Erythroblast (primary cell): ENCODE measurements at regions not wholly inside any gene's neighbourhood (a gene's known extent, or its start where the extent isn't known, plus 50 kb on each side); places are given as distances from the start of the nearest gene placed in this dataset.

Experiments
- DNase-seq, 2 experiments: peaks; one replicate each; lab custom pipeline; 2025; lab: John Stamatoyannopoulos, UW
- GATA1 ChIP-seq: IDR thresholded peaks from 2 replicates; pipeline ENCODE4 v1.6.1; 2011; ENCODE audit warnings: low read depth, mild to moderate bottlenecking, control low read depth, low read length, moderate library complexity
- POLR2A ChIP-seq: IDR thresholded peaks from 2 replicates; pipeline ENCODE4 v1.6.1; 2011; ENCODE audit warnings: mild to moderate bottlenecking, low read length

DNA sequence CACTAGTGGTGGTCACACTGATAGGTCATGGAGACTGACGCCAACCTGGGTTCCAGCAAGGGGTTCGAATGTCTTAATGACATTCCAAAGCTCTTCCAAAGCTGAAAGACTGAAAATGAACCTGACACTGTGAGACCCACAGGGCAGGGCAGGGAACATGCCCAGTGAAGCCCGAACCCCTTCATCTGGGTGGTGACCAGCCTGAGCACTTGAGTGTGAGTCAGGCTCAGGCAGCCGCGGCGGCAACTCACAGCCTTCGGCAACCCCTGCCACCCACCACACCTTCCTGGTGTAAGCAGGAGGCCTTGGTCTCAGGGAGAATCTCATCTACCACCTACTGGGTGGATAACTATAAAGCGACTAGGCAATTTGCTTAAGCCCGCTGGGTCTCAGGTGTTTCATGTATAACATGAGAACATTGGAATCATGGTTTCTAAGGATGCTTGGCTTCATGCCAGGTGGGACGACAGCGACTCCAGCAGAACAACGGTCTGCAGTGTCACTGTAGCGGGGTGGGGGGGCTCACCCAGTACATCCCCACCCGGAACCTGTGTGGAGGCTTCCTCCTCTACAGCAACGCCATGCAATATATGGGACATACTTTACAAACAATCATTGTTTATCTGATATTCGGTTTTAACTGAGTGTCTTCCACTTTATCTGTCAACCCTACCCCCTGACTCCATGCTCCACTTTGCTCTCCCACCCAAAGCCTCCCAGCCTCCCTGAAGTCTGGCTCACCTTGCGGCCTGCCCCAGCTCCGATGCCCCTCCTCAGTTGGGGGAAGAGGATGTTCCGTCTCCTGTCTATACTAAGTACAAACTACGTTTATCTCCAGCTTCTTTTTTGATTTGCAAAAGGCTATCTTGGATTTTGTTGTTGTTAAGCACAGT lies 125.0 kb upstream of the MEF2A start:
- no peak for DNase-seq
- no peak for TF ChIP-seq GATA1
- no peak for TF ChIP-seq POLR2A

DNA sequence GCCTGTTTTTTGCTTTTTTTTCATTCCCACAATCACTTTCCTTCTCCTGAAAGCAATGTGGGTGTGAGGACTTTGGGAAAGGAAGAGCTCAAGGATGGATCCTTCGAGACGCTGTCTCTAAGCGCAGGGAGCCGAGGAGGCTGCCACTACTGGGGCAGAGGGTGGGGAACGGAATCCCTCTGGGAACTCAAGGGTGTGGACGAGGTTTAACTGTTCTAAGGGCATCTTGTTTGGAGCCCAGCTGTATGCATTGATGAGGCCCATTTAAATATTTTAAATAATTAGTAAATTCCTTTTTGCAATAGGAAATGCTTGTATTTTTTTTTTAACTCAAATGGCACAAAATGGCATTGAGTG lies 124.4 kb upstream of the MEF2A start:
- TF ChIP-seq POLR2A (no peak), GATA1 (no peak)

DNA sequence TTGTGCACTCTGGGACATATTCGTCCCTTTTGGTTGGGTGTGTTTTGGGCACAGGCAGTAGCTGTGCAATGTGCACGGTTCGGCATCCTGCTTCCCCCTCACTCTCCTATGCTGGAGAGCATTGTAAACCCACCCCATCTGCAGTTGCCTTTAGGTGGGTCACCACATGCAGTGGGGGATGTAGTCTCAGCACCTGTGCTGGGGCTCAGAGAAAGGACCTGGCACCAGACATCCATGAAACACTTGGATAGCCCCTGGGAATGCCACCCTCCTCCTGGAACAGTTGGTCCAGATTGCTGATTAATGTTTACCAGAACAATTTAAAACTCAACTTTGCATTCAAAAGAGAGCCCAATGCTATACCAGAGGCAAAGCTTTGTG lies 123.9 kb upstream of the MEF2A start:
- DNase-seq: no peak
- TF ChIP-seq GATA1 (no peak), POLR2A (no peak)

More for the DNA sequence above, 124.4 kb upstream of the MEF2A start:
- DNase-seq: no peak

DNA sequence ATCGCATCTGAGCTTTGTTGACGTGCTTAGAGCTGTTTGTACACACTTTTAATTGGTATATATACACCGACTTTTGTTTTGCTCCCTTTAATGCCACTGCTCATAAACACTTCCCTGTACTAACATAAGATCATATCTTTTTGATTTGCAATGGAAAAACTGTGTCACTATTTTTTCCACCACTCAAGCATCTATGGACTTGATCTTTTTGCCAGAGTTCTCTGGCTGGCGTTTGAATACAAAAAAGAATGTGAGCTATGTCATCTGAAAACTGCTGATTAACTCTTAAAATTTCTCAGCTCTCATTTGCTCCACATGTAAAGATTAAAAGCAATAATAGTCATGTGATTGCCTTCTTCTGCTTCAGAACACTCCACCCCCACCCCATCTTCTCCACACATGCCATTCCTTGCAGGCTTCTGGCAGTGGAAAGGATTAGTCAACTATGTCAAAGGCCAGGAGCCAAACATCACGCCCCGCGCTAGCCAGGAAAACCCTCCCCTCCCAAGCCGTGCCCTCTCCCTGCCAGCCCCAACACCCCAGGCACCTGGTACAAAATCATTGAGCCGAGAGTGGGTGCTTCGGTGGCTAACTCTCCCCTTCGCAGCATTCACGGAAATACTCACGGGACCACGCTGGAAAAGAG lies 123.4 kb upstream of the MEF2A start:
- DNase-seq: peak in 1 of 2 experiments; percentile 21

DNA sequence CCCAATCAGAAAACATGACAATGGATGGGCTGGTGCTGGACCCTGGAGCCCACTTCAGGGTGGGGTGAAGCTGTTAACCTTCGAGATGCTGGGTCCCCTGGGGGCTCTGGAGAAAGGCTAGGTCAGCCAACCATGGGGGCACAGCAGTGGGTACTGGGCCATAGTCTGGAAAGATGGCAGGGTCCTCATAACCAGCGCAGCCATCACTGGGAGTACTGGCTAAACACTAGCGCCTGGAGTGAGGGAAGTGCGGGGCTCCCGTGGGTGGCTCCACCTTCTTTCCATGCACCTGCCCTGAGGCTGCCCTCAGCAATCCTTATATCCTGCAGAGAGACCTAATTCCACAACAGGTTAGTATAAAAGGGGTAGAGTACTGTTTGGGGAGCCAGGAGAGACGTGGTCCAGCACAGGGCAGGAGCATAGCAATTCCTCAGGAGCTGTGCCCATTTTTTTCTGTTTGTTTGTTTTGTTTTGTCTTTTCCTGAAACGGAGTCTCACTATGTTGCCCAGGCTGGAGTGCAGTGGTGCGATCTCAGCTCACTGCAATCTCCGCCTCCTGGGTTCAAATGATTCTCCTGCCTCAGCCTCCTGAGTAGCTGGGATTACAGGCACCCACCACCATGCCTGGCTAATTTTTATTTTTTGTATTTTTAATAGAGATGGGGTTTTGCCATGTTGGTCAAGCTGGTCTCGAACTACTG lies 122.6 kb upstream of the MEF2A start:
- no peak for DNase-seq
- TF ChIP-seq POLR2A: no peak
- no peak for TF ChIP-seq GATA1

More for the DNA sequence above, 123.4 kb upstream of the MEF2A start:
- TF ChIP-seq GATA1 (no peak), POLR2A (no peak)

DNA sequence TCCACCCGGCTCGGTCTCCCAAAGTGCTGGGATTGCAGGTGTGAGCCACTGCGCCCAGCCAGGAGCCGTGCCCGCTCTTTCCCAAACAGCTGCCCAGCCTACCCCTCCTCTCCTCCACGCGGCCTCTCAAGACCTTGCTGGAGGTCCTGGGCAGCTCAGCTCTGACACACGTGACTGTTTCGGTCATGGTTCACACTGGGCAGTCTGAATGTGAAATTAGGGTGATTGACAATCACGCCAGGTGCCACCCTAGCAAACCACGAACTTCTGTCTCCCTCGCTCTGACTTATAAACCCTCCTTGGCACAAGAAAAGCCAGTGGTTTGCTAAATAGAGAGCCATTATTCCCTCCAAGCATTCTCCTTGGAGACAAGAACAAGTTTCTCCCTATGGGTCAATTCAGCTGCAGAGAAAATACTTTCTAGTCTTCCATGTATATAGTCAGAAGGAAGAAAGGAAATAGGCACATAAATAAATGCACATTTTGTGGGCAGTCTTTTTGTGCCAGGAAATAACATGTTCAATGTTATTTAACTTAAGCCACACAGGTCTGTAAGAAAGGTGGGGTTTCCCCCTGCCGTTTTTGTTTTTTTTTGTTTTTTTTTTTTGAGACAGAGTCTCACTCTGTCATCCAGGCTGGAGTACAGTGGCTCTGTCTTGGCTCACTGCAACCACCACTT lies 121.9 kb upstream of the MEF2A start:
- TF ChIP-seq POLR2A: no peak
- TF ChIP-seq GATA1: no peak
- no peak for DNase-seq

DNA sequence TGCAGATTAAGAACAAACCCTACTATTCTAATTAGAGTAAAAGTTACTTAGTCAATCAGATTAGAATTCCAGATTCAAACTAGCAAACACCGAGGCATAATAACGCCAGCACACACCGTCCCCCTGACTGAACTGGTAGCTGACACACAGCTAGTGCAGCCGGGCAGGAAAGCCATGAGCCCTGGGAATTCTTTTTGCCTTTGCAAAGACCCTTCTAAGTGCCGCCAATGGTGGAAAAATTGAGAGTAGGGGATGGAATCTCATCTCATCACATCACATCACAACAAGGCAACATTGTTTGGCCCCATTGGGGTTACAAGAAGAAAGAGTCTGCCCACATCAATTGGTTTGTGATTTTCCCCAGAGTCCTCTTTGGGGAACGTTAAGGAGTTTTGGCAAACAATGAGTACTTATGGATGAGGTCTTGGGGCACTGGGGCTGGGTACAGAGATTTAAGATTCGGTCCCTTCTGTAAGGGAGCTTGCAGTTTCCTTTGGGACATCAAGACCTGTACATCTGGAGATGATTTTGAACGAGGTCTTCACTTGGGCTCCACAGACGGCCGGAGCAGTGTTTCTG lies 120.4 kb upstream of the MEF2A start:
- DNase-seq: no peak
- no peak for TF ChIP-seq GATA1
- TF ChIP-seq POLR2A: no peak

DNA sequence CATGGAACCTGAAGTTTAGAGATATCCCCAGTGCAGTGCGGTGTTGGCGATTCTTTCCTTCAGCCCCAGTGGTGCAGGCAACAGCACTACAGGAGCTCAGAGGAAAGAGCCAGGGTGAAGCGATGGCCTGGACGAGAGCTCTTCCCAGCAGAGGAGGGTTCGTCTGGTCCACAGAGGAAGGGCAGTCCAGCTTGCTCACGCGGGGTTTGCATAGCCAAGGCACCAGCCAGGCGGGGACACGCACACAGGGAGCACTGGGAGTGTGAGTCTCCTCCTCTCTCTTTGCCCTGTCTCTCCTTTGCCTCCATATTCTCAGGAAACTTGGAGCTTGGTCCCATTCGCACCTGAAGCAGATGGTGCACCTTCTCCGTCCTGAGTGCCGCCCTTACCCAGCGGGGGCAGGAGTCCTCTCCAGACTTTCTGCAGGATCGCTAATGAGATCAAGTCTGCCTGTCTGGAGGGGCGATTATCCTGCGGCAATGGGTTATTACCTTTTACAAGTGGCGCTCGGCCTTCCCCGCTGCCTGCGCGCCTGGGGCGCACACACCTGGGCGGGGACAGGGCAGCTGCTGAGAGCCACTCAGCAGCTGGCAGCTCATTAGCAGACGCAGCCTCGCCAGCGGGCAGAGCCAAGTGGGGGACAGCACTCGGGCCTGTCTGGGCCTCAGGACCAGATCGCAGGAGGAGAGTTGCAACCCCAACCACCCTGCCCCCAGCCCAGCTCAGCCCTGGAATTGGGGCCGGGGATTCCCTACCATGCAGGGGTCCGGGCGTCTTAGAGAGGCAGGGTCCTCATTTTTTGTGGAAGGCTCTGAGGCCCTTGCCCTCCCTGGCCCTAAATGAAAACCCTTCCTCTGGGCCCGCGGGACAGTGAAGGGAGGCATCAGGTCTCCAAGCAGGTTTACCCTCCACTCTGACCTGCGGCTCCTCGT lies 119.0 kb upstream of the MEF2A start:
- DNase-seq: no peak

DNA sequence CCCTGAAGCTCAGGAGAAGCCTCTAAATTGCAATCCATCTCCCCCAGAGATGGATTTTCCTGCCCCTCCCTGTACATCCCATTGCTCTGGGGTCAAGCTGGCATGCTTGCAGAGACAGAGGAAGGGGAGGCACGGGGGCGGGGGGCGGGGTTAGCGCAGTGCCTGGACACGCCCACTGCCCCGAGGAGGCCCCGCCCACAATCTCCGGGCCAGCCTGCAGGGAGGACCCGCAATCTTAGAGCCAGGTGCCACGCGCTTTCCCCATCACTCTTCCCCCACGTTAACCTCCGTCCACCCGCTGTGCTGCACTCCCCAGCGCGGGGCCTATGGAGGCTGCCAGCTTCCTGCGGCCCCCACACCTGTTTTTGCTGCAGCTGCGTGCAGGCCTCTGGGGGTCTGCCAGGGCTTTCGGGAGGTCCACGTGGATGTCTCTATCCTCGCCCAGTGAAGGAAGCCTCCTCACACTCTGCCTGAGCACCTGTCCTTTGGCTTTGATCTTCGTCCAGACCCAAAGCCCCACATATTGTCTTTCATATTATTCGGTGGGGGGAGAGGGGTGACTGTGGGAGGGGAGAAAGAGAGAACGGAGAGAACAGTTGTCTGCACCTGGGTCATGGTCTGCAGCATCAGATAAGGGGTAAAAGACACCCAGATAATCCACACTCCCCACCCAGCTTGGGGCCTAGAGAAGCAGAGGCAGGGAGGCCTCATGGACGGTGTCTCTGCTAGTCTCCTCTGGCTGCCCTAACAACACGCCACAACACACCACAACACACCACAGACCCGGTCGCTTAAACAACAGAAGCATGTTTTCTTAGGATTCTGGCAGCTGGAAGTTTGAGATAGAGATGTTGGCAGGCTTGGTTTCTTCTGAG lies 118.0 kb upstream of the MEF2A start:
- TF ChIP-seq GATA1: no peak
- no peak for TF ChIP-seq POLR2A
- peak; percentile 34 to 79 for DNase-seq

More for the DNA sequence above, 119.0 kb upstream of the MEF2A start:
- TF ChIP-seq GATA1 (no peak), POLR2A (no peak)

DNA sequence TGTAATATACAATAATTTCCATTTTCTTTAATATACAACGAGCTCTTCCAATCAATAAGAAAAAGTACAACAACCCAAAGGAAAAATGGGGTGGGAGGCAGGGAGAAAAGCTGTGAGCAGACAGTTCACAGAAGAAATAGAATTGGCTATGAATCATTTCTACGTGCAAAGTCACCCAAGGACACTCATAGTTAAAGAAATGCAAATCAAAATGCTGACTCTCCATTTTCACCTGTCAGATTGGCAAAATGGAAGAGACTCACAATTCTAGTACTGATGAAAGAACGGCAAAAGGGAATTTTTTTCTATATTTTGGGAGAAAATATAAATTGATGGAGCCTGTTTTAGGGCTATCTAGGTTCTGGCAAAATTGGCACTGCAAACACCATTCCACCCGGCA lies 116.3 kb upstream of the MEF2A start:
- no peak for TF ChIP-seq POLR2A
- DNase-seq: no peak

DNA sequence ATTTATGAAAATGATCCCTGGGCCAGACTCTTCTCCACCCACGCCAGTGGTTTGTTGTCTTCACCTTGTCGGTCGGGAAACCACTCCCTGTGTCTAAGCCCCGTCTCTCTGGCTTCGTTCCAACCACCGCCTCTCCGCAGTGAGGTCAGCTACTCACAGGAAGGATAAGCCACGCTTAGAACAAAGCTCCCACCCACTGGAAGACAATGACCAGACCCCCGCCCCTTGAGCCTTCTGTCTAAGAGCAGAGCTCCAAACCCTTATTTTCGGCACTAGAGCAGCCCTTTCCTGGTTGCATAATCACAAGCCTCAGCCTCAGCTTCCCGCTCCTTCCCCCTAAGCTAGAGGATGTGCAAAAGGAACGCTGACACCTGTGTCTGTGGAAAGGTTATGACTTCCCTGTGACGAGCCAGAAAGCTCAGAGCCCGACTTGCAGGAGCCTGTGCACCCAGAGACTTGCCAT lies 114.9 kb upstream of the MEF2A start:
- peak; percentile 11 to 17 for DNase-seq
- TF ChIP-seq GATA1 (no peak), POLR2A (no peak)

DNA sequence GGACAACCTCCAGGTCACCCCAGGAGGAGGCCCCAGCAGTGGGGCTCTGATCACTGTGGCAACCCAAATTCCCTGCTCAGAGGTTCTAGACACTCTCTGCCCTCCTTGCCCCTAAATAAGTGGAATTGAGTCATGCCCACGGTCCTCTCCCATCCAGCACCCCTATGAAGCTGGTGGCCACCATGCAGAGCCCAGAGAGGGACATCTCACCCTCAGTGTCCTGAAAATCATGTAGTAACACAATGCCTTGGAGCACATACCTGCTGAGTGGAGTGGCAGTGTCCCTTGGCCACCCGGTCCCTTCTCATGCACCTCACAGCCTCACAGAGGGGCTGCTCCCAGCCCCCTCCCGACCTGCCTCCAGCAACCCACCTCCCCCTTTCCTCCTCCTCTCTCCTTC lies 114.3 kb upstream of the MEF2A start:
- TF ChIP-seq POLR2A: no peak
- TF ChIP-seq GATA1: no peak
- no peak for DNase-seq
